ENCODE measurements at regions not wholly inside any gene's neighbourhood (a gene's known extent, or its start where the extent isn't known, plus 50 kb on each side); places are given as distances from the start of the nearest gene placed in this dataset.

DNA sequence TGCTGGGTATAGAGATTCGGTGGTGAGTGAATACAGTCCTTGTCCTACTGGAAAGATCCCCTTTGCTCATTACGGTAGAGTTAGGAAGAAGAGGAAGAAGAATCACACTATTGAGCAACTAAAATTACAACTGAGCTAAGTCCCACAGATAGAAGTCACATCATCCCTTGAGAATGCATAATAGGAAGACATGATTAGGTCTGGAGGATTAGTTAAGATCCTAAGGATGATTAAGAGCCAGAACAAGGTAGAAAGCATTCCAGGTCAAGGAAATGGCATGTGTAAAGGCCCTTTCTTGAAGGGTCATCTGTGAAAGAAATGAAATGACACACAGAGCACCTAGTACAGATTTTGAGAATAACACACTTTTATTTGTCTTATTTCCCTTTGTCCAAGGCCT, 503.5 kb downstream of the HAPSTR1 start:
- 95% methylated on average over 2 of the region's 2 CpGs for WGBS
- Histone ChIP-seq H3K4me3 (no peak overlapping the region), H3K27ac (replicated peaks in 1 of 4) (no peak overlapping the region), H3K9me3 (no peaks in the 10 kb centered on the region), H3K36me3 (no peaks in the 10 kb centered on the region), H3K4me1 (no peaks in the 10 kb centered on the region), H3K27me3 (no peaks in the 10 kb centered on the region)
- intact Hi-C loops (cut with DNase I), result no loop called here
- TF ChIP-seq POLR2AphosphoS5 (IDR thresholded peaks at IDR 0.05) (no peak), POLR2A (IDR thresholded peaks at IDR 0.05; ENCODE audit: low read depth) (no peak)
- no peak for DNase-seq (ENCODE audit: extremely low spot score)

DNA sequence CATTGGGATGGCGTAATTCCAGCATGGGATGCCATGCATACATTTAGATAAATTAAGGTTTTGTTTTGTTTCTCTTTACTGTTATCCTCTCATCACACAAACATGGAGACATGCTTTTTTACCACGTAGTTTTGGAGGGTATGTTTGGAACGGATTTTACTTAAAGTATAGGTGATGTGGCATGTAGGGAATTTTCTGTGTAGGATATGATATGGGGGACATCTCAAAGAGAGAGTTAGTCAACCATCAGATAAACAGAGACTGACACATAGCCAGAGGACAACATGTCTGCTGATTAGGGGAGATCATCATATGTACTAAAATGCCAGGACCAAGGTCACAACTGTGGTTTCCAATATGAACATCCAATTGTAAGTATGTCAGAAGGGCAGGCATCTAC, 503.9 kb downstream of the HAPSTR1 start:
- H3K4me1 ChIP-seq, result no peaks in the 10 kb centered on the region
- 76% methylated on average over 3 of the region's 3 CpGs for WGBS
- DNase-seq (ENCODE audit: extremely low spot score), result no peak
- no peak overlapping the region for H3K27ac ChIP-seq (replicated peaks in 1 of 4)
- H3K36me3 ChIP-seq, result no peaks in the 10 kb centered on the region
- no peaks in the 10 kb centered on the region for H3K9me3 ChIP-seq
- TF ChIP-seq POLR2A (IDR thresholded peaks at IDR 0.05; ENCODE audit: low read depth), result no peak
- no peak for TF ChIP-seq POLR2AphosphoS5 (IDR thresholded peaks at IDR 0.05)
- TF ChIP-seq, protein P1, sequence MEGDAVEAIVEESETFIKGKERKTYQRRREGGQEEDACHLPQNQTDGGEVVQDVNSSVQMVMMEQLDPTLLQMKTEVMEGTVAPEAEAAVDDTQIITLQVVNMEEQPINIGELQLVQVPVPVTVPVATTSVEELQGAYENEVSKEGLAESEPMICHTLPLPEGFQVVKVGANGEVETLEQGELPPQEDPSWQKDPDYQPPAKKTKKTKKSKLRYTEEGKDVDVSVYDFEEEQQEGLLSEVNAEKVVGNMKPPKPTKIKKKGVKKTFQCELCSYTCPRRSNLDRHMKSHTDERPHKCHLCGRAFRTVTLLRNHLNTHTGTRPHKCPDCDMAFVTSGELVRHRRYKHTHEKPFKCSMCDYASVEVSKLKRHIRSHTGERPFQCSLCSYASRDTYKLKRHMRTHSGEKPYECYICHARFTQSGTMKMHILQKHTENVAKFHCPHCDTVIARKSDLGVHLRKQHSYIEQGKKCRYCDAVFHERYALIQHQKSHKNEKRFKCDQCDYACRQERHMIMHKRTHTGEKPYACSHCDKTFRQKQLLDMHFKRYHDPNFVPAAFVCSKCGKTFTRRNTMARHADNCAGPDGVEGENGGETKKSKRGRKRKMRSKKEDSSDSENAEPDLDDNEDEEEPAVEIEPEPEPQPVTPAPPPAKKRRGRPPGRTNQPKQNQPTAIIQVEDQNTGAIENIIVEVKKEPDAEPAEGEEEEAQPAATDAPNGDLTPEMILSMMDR (IDR thresholded peaks at IDR 0.05), result no peak
- TF ChIP-seq EP300 (IDR thresholded peaks at IDR 0.05), result no peak
- intact Hi-C loops (cut with DNase I), result no loop called here
- H3K4me3 ChIP-seq, result no peak overlapping the region
- H3K27me3 ChIP-seq, result no peaks in the 10 kb centered on the region

DNA sequence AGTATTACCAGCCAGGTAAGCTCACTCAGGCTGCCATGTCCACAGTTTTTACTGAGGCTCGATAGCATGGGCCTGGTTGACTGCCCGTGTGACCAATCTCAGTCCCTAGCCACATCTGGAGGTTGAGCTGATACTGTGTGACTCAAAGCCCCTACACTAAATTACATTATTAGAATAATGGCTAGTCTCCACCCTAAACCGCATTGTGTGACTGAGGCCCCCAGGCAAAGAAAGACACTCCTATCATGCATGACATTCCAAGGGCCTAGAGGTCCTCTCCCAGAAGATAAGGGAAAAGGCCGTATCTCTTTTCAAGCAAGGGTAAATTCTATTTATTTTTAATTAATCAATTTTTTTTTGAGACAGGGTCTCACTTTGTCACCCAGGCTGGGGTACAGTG, 505.3 kb downstream of the HAPSTR1 start:
- no peaks in the 10 kb centered on the region for H3K4me1 ChIP-seq
- 96% methylated on average over 4 of the region's 4 CpGs for WGBS
- H3K27ac ChIP-seq (replicated peaks in 1 of 4), result no peak overlapping the region
- H3K4me3 ChIP-seq, result no peak overlapping the region
- no peaks in the 10 kb centered on the region for H3K27me3 ChIP-seq
- TF ChIP-seq EP300 (IDR thresholded peaks at IDR 0.05) (no peak), POLR2AphosphoS5 (IDR thresholded peaks at IDR 0.05) (no peak), POLR2A (IDR thresholded peaks at IDR 0.05; ENCODE audit: low read depth) (no peak)
- TF ChIP-seq, protein P1 (IDR thresholded peaks at IDR 0.05), result no peak
- DNase-seq (ENCODE audit: extremely low spot score), result no peak
- intact Hi-C loops (cut with DNase I), result no loop called here
- no peaks in the 10 kb centered on the region for H3K9me3 ChIP-seq
- H3K36me3 ChIP-seq, result no peaks in the 10 kb centered on the region

DNA sequence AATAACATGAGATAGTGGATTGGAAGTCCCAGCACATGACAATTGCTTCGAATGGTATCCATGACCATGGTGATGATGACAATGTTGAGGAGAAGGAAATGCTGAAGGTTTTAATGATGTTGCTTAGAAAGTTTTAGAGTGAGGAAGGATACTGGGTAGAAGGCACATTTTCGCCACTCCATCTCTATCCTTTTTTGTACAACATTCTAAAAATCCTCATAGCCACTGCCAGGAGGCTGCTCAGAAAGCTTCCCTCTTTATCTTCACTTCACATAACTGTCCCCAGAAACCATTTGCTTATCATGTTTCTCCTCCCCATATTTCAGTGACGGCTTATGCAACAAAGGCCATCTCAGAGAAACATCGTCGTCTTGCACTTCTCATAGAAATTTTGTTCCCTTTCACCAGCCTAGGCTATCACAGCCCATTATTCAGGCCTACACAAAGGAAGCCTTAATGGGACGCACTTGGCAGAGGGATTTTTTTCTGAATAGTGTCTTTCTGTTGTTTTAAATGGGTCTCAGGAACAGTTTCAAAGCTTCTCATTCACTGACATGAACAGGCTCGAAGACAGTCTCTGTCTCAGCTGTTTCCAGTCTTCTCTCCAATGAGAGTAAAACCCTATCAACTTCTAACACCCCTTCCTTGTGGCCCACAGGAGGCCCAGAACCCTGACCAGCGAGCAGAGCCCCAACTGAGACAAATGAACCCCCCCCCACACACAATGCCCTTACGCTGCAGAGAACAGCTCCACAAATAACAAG, 506.7 kb downstream of the HAPSTR1 start:
- H3K4me1 ChIP-seq, result no peaks in the 10 kb centered on the region
- DNase-seq (ENCODE audit: extremely low spot score), result no peak
- no peaks in the 10 kb centered on the region for H3K9me3 ChIP-seq
- TF ChIP-seq EP300 (IDR thresholded peaks at IDR 0.05) (no peak), POLR2AphosphoS5 (IDR thresholded peaks at IDR 0.05) (no peak), POLR2A (IDR thresholded peaks at IDR 0.05; ENCODE audit: low read depth) (no peak)
- TF ChIP-seq, protein P1 (IDR thresholded peaks at IDR 0.05), result no peak
- 72% methylated on average over 9 of the region's 9 CpGs for WGBS
- intact Hi-C loops (cut with DNase I), result no loop called here
- no peak overlapping the region for H3K4me3 ChIP-seq
- no peaks in the 10 kb centered on the region for H3K27me3 ChIP-seq
- no peak overlapping the region for H3K27ac ChIP-seq (replicated peaks in 1 of 4)
- no peaks in the 10 kb centered on the region for H3K36me3 ChIP-seq

DNA sequence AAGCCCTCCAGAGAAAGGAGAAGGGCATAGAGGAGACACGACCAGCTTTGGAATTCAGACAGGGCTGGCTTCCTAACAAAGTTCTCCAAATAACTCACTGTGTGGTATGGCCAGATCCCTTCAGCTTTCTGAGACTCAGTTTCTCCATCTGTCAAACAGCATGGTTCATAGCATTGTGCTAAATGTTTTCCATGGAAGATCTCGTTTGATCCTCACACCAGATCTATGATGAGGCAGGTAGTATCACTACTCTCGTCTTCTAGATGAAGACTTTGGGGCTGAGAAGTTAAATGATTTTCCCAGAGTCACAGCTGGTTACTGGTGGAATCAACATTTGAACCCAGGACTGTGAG, 507.3 kb downstream of the HAPSTR1 start:
- H3K4me3 ChIP-seq, result no peak overlapping the region
- H3K4me1 ChIP-seq, result no peaks in the 10 kb centered on the region
- DNase-seq (ENCODE audit: extremely low spot score), result no peak
- H3K36me3 ChIP-seq, result no peaks in the 10 kb centered on the region
- no peaks in the 10 kb centered on the region for H3K27me3 ChIP-seq
- WGBS, result 57% methylated on average over 3 of the region's 3 CpGs
- TF ChIP-seq POLR2AphosphoS5 (IDR thresholded peaks at IDR 0.05) (no peak), EP300 (IDR thresholded peaks at IDR 0.05) (no peak), POLR2A (IDR thresholded peaks at IDR 0.05; ENCODE audit: low read depth) (no peak)
- TF ChIP-seq, protein P1 (IDR thresholded peaks at IDR 0.05), result no peak
- no peaks in the 10 kb centered on the region for H3K9me3 ChIP-seq
- intact Hi-C loops (cut with DNase I), result no loop called here
- H3K27ac ChIP-seq (replicated peaks in 1 of 4), result no peak overlapping the region
